HUES48 (cell line): ENCODE measurements at regions not wholly inside any gene's neighbourhood (a gene's known extent, or its start where the extent isn't known, plus 50 kb on each side); places are given as distances from the start of the nearest gene placed in this dataset.

Experiments
- H3K27ac ChIP-seq: one replicate; pipeline ENCODE4 v1.7.0; 2013; ENCODE audit warnings: low read depth, low read length, inconsistent platforms
- H3K27me3 ChIP-seq: 2 replicates; pipeline ENCODE4 v1.6.1; 2013; ENCODE audit warnings: mild to moderate bottlenecking, low read length; ENCODE audit not compliant: control insufficient read depth, insufficient read depth
- H3K36me3 ChIP-seq: 2 replicates; pipeline ENCODE4 v1.6.1; 2013; ENCODE audit warnings: low read length; ENCODE audit not compliant: control insufficient read depth, insufficient read depth
- H3K4me1 ChIP-seq: 2 replicates; pipeline ENCODE4 v1.6.1; 2013; ENCODE audit warnings: mild to moderate bottlenecking, low read length; ENCODE audit not compliant: control insufficient read depth, insufficient read depth
- H3K4me3 ChIP-seq: 2 replicates; pipeline ENCODE4 v1.5.1; 2013; ENCODE audit warnings: mild to moderate bottlenecking, low read depth, low read length
- H3K9ac ChIP-seq: 2 replicates; pipeline ENCODE4 v1.6.1; 2013; ENCODE audit warnings: mild to moderate bottlenecking, low read depth, low read length, moderate library complexity
- H3K9me3 ChIP-seq: 2 replicates; pipeline ENCODE4 v1.6.1; 2013; ENCODE audit warnings: low read length; ENCODE audit not compliant: control insufficient read depth, insufficient read depth

DNA sequence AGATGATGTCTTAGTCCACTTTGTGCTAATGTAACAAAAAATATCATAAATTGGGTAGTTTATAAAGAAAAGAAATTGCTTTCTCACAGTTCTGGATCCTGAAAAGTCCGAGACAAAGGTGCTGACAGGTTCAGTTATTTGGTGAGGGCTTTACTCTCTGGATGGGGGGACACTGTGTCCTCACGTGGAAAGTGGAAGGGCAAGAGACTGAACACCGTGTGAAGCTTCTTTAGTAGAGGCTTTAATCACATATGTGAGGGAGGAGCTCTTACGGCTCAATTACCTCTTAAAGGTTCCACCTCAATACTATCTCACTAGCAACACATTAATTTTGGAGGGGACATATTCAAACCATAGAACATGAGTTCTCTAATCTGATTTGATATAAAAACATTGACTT, 204.3 kb downstream of the FSIP2 start:
- Histone ChIP-seq H3K4me3 (no peak overlapping the region), H3K36me3 (no peaks in the 10 kb centered on the region), H3K27me3 (no peaks in the 10 kb centered on the region), H3K27ac (no peak overlapping the region), H3K9ac (no peak overlapping the region), H3K9me3 (no peaks in the 10 kb centered on the region), H3K4me1 (no peaks in the 10 kb centered on the region)

DNA sequence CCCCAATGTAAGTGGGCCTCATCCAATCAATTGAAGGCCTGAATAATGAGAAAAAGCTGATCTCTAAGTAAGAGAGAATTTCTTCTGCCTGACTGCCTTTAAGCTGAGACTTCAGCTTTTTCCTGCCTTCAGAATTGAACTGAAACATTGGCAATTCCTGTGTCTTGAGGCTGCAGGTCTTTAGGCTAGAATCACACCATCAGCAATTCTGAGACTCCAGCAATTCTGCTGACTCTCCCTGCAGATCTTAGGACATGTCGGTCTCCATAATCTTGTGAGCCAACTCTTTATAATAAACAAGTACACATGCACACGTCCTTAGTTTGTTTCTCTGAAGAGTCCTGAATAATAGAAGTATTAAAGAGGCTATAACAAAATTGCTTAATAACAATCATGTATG, 209.1 kb downstream of the FSIP2 start:
- Histone ChIP-seq H3K27me3 (no peaks in the 10 kb centered on the region), H3K9ac (no peak overlapping the region), H3K9me3 (no peaks in the 10 kb centered on the region), H3K4me1 (no peaks in the 10 kb centered on the region), H3K36me3 (no peaks in the 10 kb centered on the region), H3K27ac (no peak overlapping the region), H3K4me3 (no peak overlapping the region)

DNA sequence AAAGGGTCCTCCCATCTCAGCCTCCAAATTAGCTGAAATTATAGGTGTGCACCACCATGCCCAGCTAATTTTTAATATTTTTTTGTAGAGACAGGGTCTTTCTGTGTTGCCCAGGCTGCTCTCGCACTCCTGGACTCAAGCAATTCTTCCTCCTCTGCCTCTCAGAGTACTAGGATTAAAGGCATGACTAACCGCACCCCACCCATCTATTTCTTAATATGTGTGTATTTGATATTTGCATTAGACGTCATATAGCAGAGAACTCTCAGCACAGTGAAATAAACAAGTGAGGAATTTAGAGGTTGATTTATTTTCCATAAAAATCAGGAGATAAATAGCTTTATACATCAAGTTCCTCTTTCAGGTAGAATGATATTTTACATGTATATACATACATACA, 213.5 kb downstream of the FSIP2 start:
- Histone ChIP-seq H3K9ac (no peak overlapping the region), H3K4me3 (no peak overlapping the region), H3K27me3 (no peaks in the 10 kb centered on the region), H3K36me3 (no peaks in the 10 kb centered on the region), H3K4me1 (no peaks in the 10 kb centered on the region), H3K9me3 (no peaks in the 10 kb centered on the region), H3K27ac (no peak overlapping the region)

DNA sequence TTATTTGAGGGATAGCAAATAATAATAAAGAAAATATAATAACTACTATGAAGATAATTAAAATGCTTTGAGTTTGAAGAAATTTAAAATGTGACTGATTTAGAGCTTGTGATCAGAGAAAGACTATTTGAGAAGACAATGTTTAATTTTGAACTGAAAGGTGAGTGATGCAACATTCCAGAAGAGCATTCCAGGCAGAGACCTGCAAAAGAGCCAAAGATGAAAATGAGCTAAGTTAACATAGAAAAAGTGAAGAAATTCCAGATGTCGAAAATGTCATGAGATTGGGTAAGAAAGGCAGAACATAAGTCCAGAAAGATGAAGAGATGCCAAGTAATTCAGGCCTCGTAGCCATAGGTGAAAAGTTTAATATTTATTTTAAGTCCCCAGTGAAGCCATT, 215.8 kb downstream of the FSIP2 start:
- H3K27me3 ChIP-seq = no peaks in the 10 kb centered on the region
- no peak overlapping the region for H3K27ac ChIP-seq
- H3K9ac ChIP-seq = no peak overlapping the region
- H3K36me3 ChIP-seq = no peaks in the 10 kb centered on the region
- no peaks in the 10 kb centered on the region for H3K9me3 ChIP-seq
- H3K4me3 ChIP-seq = no peak overlapping the region
- H3K4me1 ChIP-seq = no peaks in the 10 kb centered on the region

DNA sequence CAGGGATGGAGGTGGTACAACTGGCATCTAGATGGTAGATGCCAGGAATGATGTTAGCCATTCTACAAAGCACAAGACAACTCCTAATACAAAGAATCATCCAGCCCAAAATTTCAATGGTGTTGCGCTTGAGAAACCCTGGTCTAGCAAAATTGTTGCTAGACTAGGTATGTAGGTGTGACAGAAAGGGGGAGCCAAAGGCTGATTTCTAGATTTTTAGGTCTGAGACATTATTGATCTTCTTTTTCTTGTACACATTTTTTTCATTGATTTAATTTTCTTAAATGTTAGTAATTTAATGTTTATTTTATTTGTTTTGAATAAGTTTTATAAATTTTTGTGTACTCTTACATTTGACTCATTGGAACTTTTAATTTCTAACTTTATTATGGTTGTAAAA, 216.4 kb downstream of the FSIP2 start:
- Histone ChIP-seq H3K27ac (no peak overlapping the region), H3K27me3 (no peaks in the 10 kb centered on the region), H3K4me3 (no peak overlapping the region), H3K4me1 (no peaks in the 10 kb centered on the region), H3K9me3 (no peaks in the 10 kb centered on the region), H3K9ac (no peak overlapping the region), H3K36me3 (no peaks in the 10 kb centered on the region)

DNA sequence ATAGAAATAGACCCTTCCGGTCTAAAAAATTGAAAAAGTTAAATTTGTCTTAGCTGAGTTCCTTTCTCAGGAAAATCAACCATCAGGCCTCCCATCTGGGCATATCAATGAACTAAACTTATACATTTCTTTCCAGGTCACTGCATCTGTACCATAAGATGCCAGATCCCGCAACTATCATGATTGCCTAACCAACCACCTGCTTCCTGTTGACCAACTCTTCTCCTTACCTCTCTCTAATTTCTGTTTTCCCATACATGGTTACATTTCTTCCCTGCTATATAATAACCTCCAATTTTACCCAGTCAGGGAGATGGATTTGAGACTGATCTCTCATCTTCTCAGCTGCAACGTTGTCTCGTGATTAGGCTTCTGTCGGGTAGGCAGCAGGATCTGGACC, 228.7 kb downstream of the FSIP2 start:
- no peak overlapping the region for H3K9ac ChIP-seq

DNA sequence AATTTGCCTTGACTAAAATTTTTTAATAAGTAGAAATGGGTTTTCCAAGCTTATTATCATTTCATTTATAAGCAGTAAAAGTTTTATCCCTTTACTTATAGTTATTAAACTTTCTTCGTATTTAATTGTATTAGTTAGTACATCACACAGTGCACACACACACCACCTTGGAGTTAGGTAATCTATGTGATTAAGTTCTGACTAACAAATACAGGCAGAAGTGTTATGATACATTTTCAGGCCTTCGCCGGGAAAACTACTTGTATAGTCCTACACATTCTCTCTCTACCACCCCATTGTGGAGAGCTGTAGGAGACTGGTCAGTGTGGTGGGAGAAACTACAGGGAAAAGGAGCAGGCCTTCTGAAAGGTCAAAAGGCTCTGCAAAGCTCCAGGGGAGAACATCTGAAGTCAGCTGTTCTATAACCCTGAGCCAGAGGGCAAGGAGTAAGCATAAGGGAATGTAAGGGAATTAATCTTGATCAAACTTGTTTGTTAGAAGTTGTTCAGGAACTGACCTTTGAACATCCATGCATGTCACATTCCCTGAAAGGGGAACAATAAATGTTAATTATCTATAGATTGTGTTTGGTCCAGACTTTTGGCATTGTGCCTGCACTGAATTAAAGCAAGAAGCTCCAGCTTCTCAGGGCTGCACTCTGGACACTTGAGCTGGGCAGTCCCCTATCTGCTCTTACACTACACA, 231.7 kb downstream of the FSIP2 start:
- Histone ChIP-seq H3K4me3 (no peak overlapping the region), H3K36me3 (no peaks in the 10 kb centered on the region), H3K9me3 (peaks cover 8% of the 10 kb centered on the region; the same call in 1 of the 2 replicates), H3K27me3 (no peaks in the 10 kb centered on the region), H3K4me1 (no peaks in the 10 kb centered on the region), H3K27ac (no peak overlapping the region), H3K9ac (no peak overlapping the region)

More for the DNA sequence above, 228.7 kb downstream of the FSIP2 start:
- Histone ChIP-seq H3K27me3 (no peaks in the 10 kb centered on the region), H3K4me3 (no peak overlapping the region), H3K9me3 (peaks cover 5% of the 10 kb centered on the region; the same call in 1 of the 2 replicates), H3K4me1 (no peaks in the 10 kb centered on the region), H3K27ac (no peak overlapping the region), H3K36me3 (no peaks in the 10 kb centered on the region)

DNA sequence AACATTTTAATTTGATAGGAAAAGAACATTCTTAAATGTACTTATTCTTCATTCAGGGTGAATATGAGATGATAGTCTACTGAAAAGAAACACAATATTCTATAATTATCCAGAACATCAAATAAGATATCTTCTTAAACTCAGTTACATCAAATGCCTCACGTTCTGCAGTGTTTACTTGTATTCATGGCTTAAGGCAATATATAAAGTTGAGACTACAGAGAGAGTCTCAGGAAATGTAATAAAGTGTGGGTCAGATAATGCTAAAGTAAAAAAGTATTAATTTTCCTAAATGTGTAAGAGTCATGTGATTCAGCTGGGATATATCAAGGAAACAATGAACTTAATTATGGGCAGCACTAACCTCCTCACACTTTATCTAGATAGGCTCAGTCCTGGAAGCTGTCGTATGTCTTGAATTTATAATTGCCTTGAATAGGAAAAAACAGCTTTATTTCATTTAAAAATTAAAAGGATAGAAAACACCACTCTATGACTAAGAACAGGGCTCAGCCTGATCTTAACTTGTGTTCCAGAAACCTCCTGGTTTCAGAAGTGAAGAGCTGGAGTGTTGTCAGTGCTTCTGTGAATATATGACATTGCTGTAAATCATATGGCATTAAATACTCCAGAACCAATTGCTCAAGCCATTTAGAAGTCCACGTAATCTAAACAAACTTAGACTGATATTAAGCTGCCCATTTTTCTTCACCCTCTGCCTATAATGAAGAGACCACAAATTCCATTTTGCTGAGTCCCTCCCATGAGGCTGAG, 240.2 kb downstream of the FSIP2 start:
- no peak overlapping the region for H3K4me3 ChIP-seq
- H3K27ac ChIP-seq = no peak overlapping the region
- no peaks in the 10 kb centered on the region for H3K27me3 ChIP-seq
- no peak overlapping the region for H3K9ac ChIP-seq
- no peaks in the 10 kb centered on the region for H3K36me3 ChIP-seq
- H3K4me1 ChIP-seq = peaks cover 2% of the 10 kb centered on the region; the same call in 1 of the 2 replicates
- no peaks in the 10 kb centered on the region for H3K9me3 ChIP-seq

DNA sequence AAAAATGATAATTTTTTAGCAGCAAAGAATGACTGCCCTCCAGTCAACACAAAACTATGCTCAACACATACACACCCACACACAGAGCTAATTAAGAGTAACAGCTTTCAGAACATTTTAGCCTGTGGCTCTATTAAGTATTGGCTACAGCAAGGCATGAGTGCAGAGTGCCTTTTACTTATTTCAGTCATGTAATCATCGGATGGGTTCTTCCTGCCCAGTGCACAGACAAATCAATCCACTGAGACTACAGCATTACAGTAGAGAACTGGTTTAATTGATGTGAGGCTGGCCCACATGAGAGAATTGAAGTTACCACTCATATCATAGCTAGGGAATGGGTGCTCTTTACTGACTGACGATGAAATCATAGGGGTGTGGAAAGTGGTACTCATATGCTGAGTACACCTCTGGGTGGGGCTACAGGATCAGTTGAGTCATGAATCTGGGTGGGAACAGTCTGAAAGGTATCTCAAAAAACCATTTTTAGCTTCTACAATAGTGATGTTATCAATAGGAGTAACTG, 241.0 kb downstream of the FSIP2 start:
- Histone ChIP-seq H3K4me3 (no peak overlapping the region), H3K27ac (no peak overlapping the region), H3K9me3 (no peaks in the 10 kb centered on the region), H3K36me3 (no peaks in the 10 kb centered on the region), H3K4me1 (peaks cover 2% of the 10 kb centered on the region; the same call in 1 of the 2 replicates), H3K27me3 (no peaks in the 10 kb centered on the region), H3K9ac (no peak overlapping the region)

DNA sequence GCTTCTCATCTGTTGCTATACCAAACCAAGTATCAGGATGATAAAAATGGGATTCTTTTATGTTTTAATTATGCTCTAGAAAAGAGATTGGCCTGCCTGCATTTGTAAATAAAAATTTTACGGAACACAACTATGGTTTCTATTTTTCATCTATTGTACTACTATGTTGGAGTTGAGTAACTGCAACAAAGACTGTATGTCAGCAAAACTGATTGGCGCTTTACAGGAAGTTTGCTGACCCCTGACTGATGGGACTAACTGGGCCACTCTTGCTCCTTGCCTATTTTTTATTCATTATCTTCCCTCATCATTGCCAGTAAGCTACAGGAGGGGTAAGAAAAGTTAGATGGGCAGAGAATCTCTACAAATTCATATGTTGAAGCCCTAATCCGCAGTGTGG, 242.3 kb downstream of the FSIP2 start:
- Histone ChIP-seq H3K27me3 (no peaks in the 10 kb centered on the region), H3K4me3 (no peak overlapping the region), H3K9ac (no peak overlapping the region), H3K36me3 (no peaks in the 10 kb centered on the region), H3K27ac (no peak overlapping the region), H3K9me3 (no peaks in the 10 kb centered on the region), H3K4me1 (peaks cover 2% of the 10 kb centered on the region; the same call in 1 of the 2 replicates)

DNA sequence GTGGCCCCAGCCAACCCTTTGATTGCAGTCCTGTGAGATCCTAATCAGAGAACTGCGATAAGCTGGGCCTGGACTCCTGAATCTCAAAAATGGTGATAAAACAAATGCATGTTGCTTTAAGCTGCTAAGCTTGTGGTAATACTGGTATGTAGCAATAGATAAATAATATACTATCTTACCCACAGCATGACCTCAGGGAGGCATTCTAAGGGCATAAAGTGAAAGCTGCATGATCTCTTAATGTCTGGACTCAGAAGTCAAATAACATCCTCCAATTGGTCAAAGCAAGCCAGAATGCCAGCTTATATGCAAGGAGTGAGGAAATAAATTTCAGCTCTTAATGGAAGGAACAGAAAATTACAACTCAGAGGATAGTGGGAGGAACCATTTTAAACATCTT, 246.1 kb downstream of the FSIP2 start:
- Histone ChIP-seq H3K4me3 (no peak overlapping the region), H3K9ac (no peak overlapping the region), H3K27ac (no peak overlapping the region), H3K27me3 (no peaks in the 10 kb centered on the region), H3K36me3 (no peaks in the 10 kb centered on the region), H3K9me3 (no peaks in the 10 kb centered on the region), H3K4me1 (peaks cover 2% of the 10 kb centered on the region; the same call in 1 of the 2 replicates)
